ENCODE measurements at regions not wholly inside any gene's neighbourhood (a gene's known extent, or its start where the extent isn't known, plus 50 kb on each side); places are given as distances from the start of the nearest gene placed in this dataset.

GRCh38 chr12:127473766-127474165, 793.2 kb upstream of the TMEM132C start:
- TF ChIP-seq TCF12 (IDR thresholded peaks at IDR 0.05; ENCODE audit: low read depth, low read length) (no peak), SIRT6 (IDR thresholded peaks at IDR 0.05; ENCODE audit: low read length) (no peak), HDAC6 (IDR thresholded peaks at IDR 0.05; ENCODE audit: low read depth, low read length) (no peak), RFX5 (IDR thresholded peaks at IDR 0.05; ENCODE audit: borderline replicate concordance, low read depth, low read length) (no peak), TAF1 (IDR thresholded peaks at IDR 0.05; ENCODE audit: low read depth, low read length) (no peak), SAP30 (IDR thresholded peaks at IDR 0.05; ENCODE audit: insufficient read depth, insufficient replicate concordance, low read length) (no peak), CTBP2 (IDR thresholded peaks at IDR 0.05; ENCODE audit: borderline replicate concordance, insufficient read depth, insufficient read length, low read length) (no peak), USF2 (IDR thresholded peaks at IDR 0.05; ENCODE audit: low read length) (no peak), RXRA (IDR thresholded peaks at IDR 0.05; ENCODE audit: insufficient read depth, low read depth, low read length) (no peak), HDAC2 (IDR thresholded peaks at IDR 0.05; ENCODE audit: borderline replicate concordance in 1 of 2, low read depth in 2 of 2, low read length in 2 of 2) (no peak), SP1 (IDR thresholded peaks at IDR 0.05; ENCODE audit: low read depth, low read length) (no peak), EGR1 (IDR thresholded peaks at IDR 0.05; ENCODE audit: borderline replicate concordance, low read depth, low read length) (no peak)
- DNase-seq (ENCODE audit: low read depth in 1 of 2, low spot score in 2 of 2) (no peak), FAIRE-seq (no peak)
- Histone ChIP-seq H3K9me3 (ENCODE audit: insufficient read depth in 2 of 2, low read depth in 1 of 2, low read length in 1 of 2) (no peaks in the 10 kb centered on the region), H4K5ac (ENCODE audit: insufficient read length, low read depth, low read length) (no peak overlapping the region), H3K9ac (replicated peaks in 1 of 4; ENCODE audit: extremely low read depth in 1 of 4, low read depth in 3 of 4, low read length in 3 of 4) (no peak overlapping the region), H4K20me1 (replicated peaks in 1 of 2; ENCODE audit: control insufficient read depth in 1 of 2, insufficient read depth in 2 of 2, low read length in 2 of 2) (no peaks in the 10 kb centered on the region), H3K56ac (replicated peaks; ENCODE audit: insufficient read length, low read depth, low read length) (no peak overlapping the region), H2BK5ac (ENCODE audit: low read depth, low read length) (no peak overlapping the region), H2AK5ac (ENCODE audit: low read depth, low read length) (no peak overlapping the region), H3K27ac (ENCODE audit: low read depth, low read length) (no peak overlapping the region), H2BK20ac (ENCODE audit: low read length) (no peak overlapping the region), H3K23me2 (ENCODE audit: low read depth, low read length) (no peaks in the 10 kb centered on the region; the same call in 1 of the 2 replicates), H3K79me1 (ENCODE audit: low read depth, low read length) (no peaks in the 10 kb centered on the region), H2BK120ac (replicated peaks; ENCODE audit: low read depth, low read length) (no peak overlapping the region), H3K27me3 (replicated peaks in 1 of 4; ENCODE audit: control insufficient read depth in 3 of 4, extremely low read depth in 1 of 4, insufficient read depth in 3 of 4, low read length in 3 of 4) (no peaks in the 10 kb centered on the region), H3K18ac (ENCODE audit: extremely low read depth, low read length) (no peak overlapping the region), H3K4me1 (replicated peaks in 1 of 4; ENCODE audit: control insufficient read depth in 3 of 4, insufficient read depth in 4 of 4, low read length in 3 of 4) (no peaks in the 10 kb centered on the region), H4K8ac (ENCODE audit: extremely low read depth, insufficient read depth, low read length) (no peak overlapping the region), H3K36me3 (ENCODE audit: control insufficient read depth in 2 of 4, insufficient read depth in 4 of 4, low read length in 3 of 4) (no peaks in the 10 kb centered on the region), H3K4ac (replicated peaks; ENCODE audit: insufficient read length, low read depth, low read length) (no peak overlapping the region), H2AFZ (ENCODE audit: low read length) (no peak overlapping the region), H3K4me2 (ENCODE audit: insufficient read depth in 1 of 2, low read depth in 2 of 2, low read length in 2 of 2) (no peak overlapping the region), H4K91ac (replicated peaks; ENCODE audit: insufficient read length, low read length) (no peak overlapping the region), H2BK15ac (ENCODE audit: low read length) (no peak overlapping the region), H3K4me3 (ENCODE audit: extremely low read depth in 1 of 4, insufficient read depth in 2 of 4, low read depth in 3 of 4, low read length in 4 of 4) (no peak overlapping the region), H3K23ac (ENCODE audit: insufficient read length) (no peak overlapping the region), H2BK12ac (ENCODE audit: low read depth, low read length) (no peak overlapping the region), H3K14ac (ENCODE audit: insufficient read length) (no peak overlapping the region), H3K79me2 (ENCODE audit: control insufficient read depth in 1 of 2, insufficient read depth in 2 of 2, low read length in 2 of 2) (no peaks in the 10 kb centered on the region)
- POLR2A ChIA-PET (ENCODE audit: partially characterized antibody): no interaction called here
- WGBS, 2 experiments (ENCODE audit: extremely low coverage in 1 of 2, insufficient coverage in 1 of 2, insufficient read length in 1 of 2, insufficient replicate concordance in 2 of 2, low coverage in 1 of 2, low lambda C conversion rate in 2 of 2, missing lambda C conversion rate in 1 of 2): 92% methylated on average over 6 of the region's 6 CpGs; no CpG with 5 or more reads in 1 of the 2 experiments
- CTCF ChIA-PET (ENCODE audit: partially characterized antibody): no interaction called here
